RKO (cell line): ENCODE measurements at regions not wholly inside any gene's neighbourhood (a gene's known extent, or its start where the extent isn't known, plus 50 kb on each side); places are given as distances from the start of the nearest gene placed in this dataset.
A peak's percentile ranks its signal among the peaks of the same experiment; 100 is the strongest.

Source experiments
- DNase-seq: peaks from one replicate; pipeline ENCODE4 v3.0.0-alpha.2; 2016; ENCODE audit warnings: low spot score

DNA sequence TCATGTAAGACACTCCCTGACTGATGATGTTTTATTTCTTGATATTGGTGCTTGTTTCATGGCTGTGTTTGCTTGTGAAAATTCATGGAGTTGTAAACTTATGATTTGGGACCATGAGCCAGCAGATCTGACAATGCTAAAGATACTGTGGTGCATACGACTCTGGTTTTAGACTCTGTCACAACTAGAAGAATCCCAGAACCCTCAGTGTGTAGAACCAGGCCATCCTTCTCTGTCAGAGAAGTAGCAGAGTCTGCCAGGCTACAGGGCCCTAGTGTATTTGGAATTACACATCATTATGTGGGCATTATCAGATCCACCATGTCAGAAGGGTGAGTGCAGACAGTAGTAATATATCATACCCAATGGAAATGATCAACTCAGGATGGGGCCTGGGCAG is 209.8 kb upstream of the POU2AF2 start:
- DNase-seq, result no peak

DNA sequence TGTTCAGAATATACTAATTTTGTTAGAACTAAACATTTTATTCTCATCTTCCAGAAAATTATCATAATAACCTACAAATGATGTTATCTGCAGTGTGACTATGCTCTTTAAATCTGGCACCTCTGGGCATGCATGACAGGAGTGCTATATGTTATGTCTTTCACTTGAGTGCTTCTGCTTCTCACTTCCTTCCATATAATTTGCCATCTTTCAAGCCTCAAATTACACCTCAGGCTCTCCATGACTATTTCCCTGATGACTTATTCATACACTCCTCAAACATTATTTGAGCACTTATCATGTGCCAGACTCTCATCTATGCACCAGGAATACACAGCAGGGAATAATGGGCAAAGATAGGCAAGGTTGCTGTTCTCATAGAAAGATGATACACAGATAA is 219.3 kb upstream of the POU2AF2 start:
- no peak for DNase-seq

DNA sequence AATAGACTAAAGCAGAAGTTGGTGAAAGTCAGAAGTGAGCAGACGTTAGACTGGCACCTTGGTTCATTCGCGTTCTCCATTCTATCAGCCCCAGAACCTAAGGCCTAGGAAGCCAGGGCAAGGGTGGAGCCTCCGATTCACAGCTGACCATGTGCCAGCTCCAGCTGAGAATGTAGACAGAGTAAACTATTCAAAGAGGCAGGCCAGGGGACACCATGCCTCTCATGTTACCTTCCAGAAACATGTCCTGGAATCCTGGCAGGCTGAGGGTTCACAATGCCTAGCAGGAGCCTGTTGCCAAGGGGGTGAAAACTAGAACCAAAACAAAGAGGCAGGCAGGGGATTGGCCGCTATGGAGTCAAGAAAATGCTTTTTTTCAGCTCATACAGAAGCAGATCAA is 224.4 kb upstream of the POU2AF2 start:
- no peak for DNase-seq

GRCh38 chr11:111019871-111020670 is 225.5 kb upstream of the POU2AF2 start:
- no peak for DNase-seq

- DNase-seq, result no peak
Measured at GRCh38 chr11:111019451-111019850, 226.1 kb upstream of the POU2AF2 start.

DNA sequence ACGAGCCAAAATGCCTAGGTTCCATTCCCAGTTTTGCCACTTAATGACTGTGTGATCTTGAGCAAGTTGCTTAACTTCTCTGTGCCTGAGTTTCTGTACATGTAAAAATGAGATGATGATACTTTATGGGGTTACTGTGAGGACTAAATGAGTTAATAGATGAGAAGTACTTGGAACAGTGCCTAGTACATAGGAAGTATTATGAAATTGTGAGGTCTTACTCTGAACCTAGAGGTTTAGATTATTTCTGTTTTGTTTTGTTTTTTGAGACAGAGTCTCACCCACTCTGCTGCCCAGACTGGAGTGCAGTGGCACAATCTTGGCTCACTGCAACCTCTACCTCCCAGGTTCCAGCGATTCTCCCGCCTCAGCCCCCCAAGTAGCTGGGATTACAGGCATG is 227.0 kb upstream of the POU2AF2 start:
- no peak for DNase-seq

- DNase-seq, result no peak
Measured at GRCh38 chr11:111012491-111012890, 233.0 kb upstream of the POU2AF2 start.

DNA sequence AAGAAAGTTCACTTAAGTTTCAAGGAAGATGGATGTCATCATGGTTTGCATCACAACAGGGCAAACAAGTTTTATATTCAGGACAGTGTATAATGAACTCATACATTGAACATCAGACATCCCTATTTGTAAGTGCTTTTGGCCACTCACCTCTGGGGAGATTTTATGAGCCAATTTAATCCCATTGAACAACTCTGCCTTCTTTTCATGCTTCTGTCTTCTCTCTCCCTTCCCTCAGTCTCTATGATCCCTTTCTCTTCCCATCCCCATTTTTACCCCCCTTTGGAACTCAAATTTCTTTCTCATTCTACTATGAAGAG is 234.3 kb upstream of the POU2AF2 start:
- DNase-seq, result no peak

DNA sequence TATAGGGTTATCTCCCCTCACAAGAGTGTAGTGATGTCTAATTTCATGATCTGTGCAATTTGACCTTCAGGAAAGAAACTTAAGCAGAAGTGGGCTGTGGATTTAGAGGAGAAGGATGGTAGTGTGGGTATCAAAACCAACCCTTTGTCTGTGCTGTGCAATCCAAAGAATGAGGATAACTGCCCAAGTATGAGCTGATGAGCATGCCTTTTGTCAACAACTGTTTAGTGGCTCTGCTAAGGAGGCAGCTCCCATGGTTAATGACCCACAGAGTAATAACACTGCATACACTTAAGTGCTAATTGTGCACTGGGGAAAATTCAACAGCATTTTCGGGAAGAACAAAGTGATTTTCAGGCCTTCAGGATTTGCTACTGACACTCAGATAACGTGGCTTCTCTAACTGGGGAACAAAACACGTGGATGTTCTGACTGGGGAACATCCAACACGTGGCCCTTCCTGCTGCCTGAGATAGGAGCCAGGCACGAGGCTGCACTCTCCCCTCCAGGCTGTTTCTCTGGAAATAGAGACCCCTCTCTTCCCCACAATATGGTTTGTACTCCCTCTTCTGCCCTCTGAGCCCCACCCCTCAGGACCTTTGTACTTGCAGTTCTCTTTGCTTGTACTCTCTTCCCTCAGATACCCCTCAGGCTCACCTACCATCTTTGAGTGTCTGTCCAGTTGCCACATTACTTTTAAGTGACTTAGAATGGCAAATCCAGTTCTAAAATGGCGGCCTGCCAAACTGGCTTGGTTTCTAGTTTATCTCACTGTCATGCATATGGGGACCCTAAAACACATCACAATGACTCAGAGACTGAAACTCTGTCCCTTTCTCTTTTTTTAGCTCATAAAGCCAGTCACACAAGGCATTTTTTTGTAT is 234.9 kb upstream of the POU2AF2 start:
- no peak for DNase-seq

DNA sequence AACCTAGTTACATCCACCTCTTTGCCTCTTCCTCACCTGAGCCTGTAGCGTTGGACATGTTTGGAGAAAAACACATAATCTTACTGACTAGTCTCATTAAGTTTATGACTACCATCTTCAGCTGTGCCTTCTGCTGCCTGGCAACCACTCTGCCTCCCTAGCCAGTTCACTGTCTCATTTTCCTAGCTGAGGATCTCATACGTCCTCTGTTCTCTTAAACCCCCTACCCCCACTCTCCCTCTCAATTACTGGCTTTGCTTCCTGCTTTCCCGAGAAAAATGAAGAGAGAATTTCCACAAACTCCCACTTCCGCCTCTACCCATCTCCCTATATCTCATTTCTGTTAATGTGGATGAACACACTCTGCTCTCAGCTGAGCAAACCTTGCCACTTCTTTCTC is 239.3 kb upstream of the POU2AF2 start:
- DNase-seq, result no peak

GRCh38 chr11:111001986-111002611 is 243.4 kb upstream of the POU2AF2 start:
- DNase-seq, result peak; percentile 69

- DNase-seq, result no peak
Measured at GRCh38 chr11:111001081-111001430, 244.5 kb upstream of the POU2AF2 start.

GRCh38 chr11:111000400-111001080 is 245.0 kb upstream of the POU2AF2 start:
- DNase-seq, result no peak

- no peak for DNase-seq
Measured at GRCh38 chr11:110992481-110992880, 253.0 kb upstream of the POU2AF2 start.

DNA sequence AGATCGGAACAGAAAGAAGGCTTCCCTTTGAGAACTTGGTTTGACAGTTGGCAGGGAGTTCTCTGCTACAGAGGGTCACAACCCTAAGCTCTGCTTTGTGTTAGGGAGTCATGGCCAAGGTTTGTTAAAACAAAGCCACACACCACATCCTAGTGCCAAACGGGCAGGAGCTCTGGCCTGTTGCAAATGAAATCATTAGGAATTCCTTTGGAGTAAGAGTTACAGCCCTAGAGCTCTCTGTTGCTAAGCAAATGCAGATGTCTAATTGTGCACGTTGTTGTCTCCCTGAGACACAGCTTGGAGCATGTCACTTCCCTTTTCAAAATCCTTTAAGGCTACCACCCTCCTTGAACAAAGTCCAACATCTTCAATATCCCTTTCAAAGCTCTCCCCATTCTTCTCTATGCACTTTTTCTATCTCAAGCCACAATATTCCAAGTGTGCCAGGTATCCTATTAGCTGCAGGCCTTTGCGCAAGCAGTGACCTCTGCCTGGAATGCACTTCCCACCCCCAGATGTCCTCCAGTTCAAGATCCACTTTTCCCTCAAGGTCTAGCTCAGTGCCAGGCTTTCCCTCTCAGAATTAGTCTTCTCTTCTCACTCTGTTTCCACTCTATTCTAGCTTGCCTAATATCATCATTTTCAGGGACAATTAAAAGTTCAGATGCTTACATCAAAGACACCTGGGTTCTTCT is 253.7 kb upstream of the POU2AF2 start:
- DNase-seq, result no peak

- DNase-seq, result no peak
Measured at GRCh38 chr11:110990311-110990710, 255.2 kb upstream of the POU2AF2 start.

DNA sequence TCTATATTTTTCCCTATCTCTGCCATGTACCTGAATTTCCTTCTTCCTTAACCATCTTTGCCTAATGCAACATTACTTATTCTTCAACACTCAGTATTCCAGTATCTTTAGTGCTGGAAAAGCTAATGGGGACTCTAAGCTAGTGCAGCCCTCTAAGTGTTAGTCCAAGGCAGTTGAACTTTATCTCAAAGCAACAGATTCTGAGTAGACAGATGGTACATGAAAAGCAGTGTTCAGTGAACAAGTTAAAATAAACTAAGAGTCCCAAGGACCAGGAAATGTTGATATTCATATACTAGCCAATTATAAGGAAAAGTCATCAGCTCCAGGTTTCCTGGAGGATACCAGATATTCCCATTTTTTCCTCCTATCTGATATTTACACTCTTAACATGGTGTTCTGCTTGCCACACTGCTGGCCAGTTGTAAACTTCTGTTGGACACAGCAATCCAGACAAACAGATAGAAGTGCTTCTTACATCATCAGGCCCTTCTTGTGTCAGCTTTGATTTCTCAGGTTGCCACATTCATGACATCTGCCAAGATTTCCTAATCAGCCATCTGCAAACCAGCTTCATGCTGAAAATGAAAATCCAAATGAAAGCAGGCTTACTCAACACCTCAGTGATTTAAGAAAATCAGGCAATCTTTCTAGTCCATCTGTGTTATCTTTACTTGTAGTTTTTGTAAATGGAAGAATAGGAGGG is 255.9 kb upstream of the POU2AF2 start:
- DNase-seq, result no peak

- no peak for DNase-seq
Measured at GRCh38 chr11:110988671-110989070, 256.9 kb upstream of the POU2AF2 start.

DNA sequence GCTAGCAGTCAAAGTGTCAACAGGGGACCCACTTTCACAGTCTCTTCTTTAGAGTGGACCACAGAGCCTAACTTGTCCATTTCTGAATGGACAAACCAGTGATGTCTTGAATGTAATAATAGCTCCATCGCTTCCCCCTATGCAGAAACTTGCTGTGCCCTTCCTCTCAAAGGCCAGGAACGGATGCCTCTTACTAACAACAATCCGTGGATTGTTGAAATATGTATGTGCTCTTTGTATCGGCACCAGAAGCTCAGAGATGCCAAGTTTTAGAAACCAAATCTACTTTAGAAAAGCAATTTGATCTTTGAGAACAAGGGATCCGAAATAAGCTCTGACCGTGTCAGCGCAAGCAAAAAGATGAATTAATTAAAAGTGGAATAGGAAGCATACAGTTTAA is 259.5 kb upstream of the POU2AF2 start:
- no peak for DNase-seq

DNA sequence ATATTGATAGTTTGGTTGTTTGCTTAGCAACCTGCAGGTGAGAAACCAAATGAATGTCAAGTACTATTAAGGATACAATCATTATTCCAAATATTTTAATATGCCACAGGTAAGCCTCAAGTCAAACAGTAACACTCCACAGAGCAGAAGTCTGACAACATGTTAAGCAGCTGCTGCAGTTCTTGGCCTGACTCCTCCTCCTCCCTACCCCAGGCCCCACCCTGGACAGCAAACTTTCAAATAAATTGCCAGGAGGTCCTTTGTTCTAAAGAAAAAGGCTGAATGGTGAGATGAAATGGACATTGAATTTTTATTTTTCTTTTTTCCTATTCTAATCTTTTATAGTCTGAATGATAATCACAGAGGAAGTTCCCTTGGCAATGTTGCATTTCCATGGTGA is 260.0 kb upstream of the POU2AF2 start:
- DNase-seq, result no peak

GRCh38 chr11:110984693-110985092 is 260.8 kb upstream of the POU2AF2 start:
- no peak for DNase-seq
